ENCODE measurements at regions not wholly inside any gene's neighbourhood (a gene's known extent, or its start where the extent isn't known, plus 50 kb on each side); places are given as distances from the start of the nearest gene placed in this dataset.

DNA sequence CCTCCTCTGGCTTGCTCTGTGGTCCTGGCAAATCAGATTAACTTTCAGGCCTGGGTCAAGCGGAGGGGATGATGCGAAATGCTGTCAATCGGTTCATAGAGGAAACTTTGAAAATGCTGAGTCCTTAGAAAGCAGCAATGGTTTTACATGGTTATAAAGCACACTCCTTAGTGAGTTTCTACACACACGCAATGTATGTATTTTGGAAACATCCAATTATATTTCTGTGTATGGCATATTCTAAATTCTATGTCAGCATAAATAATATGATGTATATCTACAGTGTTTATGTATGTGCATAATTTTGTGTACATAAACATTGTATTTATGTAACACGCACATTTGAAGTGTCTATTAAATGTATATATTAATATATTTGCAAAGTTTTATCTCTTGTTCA is 118.0 kb upstream of the ARID2 start:
- TF ChIP-seq SP1 (IDR thresholded peaks at IDR 0.05) (no peak), ELF4 (IDR thresholded peaks at IDR 0.05) (no peak), BHLHE40 (IDR thresholded peaks at IDR 0.05; ENCODE audit: borderline replicate concordance) (no peak), ZNF384 (IDR thresholded peaks at IDR 0.05) (no peak), HDGF (IDR thresholded peaks at IDR 0.05; ENCODE audit: borderline replicate concordance) (no peak), TARDBP (IDR thresholded peaks at IDR 0.05) (no peak)
